Loucy (cell line): ENCODE measurements at regions not wholly inside any gene's neighbourhood (a gene's known extent, or its start where the extent isn't known, plus 50 kb on each side); places are given as distances from the start of the nearest gene placed in this dataset.
"Not testable (repeated sequence)": the region's sequence is repeated elsewhere in the genome, so short reads cannot be mapped to it uniquely, and the experiment has no call there.

ENCODE experiments used
- EZH2phosphoT487 ChIP-seq: fragments of 200-600 bp; IDR thresholded peaks from 2 replicates; pipeline ENCODE4 v1.6.1; 2018; ENCODE audit warnings: antibody characterized with exemption, mild to moderate bottlenecking, moderate library complexity, borderline replicate concordance
- TF ChIP-seq, protein P1 (sequence below): fragments of 200-600 bp; sonication (generic); conservative IDR thresholded peaks from 2 replicates; pipeline ENCODE4 v1.5.1; 2014; ENCODE audit warnings: mild to moderate bottlenecking, antibody characterized with exemption, low read length

DNA sequence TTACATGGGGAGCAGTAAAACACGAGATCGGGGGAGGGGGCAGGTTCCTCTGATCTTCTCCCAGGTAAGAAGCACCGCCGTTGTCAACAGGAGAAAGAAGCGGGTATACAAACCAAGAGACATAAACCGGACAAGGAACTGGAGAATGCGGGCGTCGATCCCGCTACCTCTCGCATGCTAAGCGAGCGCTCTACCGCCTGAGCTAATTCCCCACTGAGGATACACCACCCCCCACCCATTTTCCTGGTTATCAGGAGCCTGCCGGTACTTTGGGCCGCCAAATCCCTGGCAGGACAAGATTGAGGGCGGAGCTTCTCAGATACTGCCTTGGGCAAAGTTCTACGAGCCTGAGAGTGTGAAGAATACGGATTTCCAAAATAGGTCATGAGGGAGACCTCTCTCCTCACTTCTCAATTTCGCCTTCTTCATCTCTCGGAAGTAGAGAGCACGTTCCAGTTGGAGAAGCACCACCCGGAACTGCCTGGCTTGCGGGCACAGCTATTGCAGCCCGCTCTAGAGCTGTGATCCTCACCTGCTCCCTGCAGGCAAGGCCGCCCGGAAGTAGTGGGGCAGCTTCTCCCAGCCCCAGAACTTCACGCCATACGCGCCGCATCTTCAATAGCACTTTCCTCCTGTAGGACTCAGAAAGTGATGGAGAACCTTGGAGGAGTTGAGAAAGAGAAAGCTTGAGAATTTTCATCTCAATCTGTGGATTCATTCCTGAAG, 111.6 kb upstream of the ZNF322 start:
- TF ChIP-seq, protein P1, sequence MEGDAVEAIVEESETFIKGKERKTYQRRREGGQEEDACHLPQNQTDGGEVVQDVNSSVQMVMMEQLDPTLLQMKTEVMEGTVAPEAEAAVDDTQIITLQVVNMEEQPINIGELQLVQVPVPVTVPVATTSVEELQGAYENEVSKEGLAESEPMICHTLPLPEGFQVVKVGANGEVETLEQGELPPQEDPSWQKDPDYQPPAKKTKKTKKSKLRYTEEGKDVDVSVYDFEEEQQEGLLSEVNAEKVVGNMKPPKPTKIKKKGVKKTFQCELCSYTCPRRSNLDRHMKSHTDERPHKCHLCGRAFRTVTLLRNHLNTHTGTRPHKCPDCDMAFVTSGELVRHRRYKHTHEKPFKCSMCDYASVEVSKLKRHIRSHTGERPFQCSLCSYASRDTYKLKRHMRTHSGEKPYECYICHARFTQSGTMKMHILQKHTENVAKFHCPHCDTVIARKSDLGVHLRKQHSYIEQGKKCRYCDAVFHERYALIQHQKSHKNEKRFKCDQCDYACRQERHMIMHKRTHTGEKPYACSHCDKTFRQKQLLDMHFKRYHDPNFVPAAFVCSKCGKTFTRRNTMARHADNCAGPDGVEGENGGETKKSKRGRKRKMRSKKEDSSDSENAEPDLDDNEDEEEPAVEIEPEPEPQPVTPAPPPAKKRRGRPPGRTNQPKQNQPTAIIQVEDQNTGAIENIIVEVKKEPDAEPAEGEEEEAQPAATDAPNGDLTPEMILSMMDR = not testable (repeated sequence)
- TF ChIP-seq EZH2phosphoT487 = not testable (repeated sequence)
